ENCODE measurements at regions not wholly inside any gene's neighbourhood (a gene's known extent, or its start where the extent isn't known, plus 50 kb on each side); places are given as distances from the start of the nearest gene placed in this dataset.
A peak's percentile ranks its signal among the peaks of the same experiment; 100 is the strongest.

GRCh38 chr2:18149660-18150246, 271.3 kb downstream of the KCNS3 start:
- Histone ChIP-seq H3K27me3 (no peaks in the 10 kb centered on the region), H3K4me1 (no peaks in the 10 kb centered on the region), H3K36me3 (replicated peaks in 1 of 2; ENCODE audit: insufficient read depth in 1 of 2, low read depth in 2 of 2) (no peaks in the 10 kb centered on the region), H3K27ac (no peak overlapping the region), H3K9me3 (no peaks in the 10 kb centered on the region), H3K4me3 (no peak overlapping the region)
- no peak for DNase-seq
- intact Hi-C loops (cut with DNase I) = loop anchor here (10.0 kb wide), 1 partner anchor 295 kb away; no protein-coding TSS in a partner anchor
- TF ChIP-seq POLR2A (IDR thresholded peaks at IDR 0.05) = no peak
- TF ChIP-seq CTCF (IDR thresholded peaks at IDR 0.05) = peak; percentile 50 to 77 (median 67)
- peak; percentile 45 for ATAC-seq
- 0 to 6% methylated on average over 3 of the region's 3 CpGs for WGBS, 2 donors

GRCh38 chr2:18136881-18137475, 258.5 kb downstream of the KCNS3 start:
- TF ChIP-seq CTCF (IDR thresholded peaks at IDR 0.05) (no peak), POLR2A (IDR thresholded peaks at IDR 0.05) (no peak)
- no peak for DNase-seq
- 13 to 18% methylated on average over 6 of the region's 6 CpGs for WGBS, 2 donors
- Histone ChIP-seq H3K9me3 (no peaks in the 10 kb centered on the region), H3K27ac (no peak overlapping the region), H3K4me3 (no peak overlapping the region), H3K4me1 (no peaks in the 10 kb centered on the region), H3K27me3 (no peaks in the 10 kb centered on the region), H3K36me3 (replicated peaks in 1 of 2; ENCODE audit: insufficient read depth in 1 of 2, low read depth in 2 of 2) (no peaks in the 10 kb centered on the region)
- intact Hi-C loops (cut with DNase I) = no loop called here
- no peak for ATAC-seq

DNA sequence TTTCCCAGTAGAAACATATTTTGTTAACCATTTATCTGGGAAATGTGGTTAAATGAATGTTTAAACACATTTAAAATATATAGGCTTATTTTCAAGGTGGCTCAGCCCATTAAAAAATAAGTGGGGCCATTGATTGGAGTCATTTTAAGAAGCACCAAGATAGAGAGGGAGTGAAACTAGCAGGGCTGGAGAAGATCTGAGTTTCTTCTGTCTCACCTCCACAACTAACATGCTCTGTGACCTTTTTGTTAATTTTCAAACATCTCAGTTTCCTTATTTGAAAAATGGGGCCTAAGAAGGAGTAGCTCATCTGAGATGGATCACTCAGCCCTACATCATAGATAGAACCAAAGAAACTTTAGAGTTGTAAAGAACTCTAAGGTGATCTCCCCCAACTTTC, 254.8 kb downstream of the KCNS3 start:
- Histone ChIP-seq H3K27ac (no peak overlapping the region), H3K27me3 (no peaks in the 10 kb centered on the region), H3K9me3 (no peaks in the 10 kb centered on the region), H3K4me1 (no peaks in the 10 kb centered on the region), H3K36me3 (replicated peaks in 1 of 2; ENCODE audit: insufficient read depth in 1 of 2, low read depth in 2 of 2) (no peaks in the 10 kb centered on the region), H3K4me3 (no peak overlapping the region)
- TF ChIP-seq POLR2A (IDR thresholded peaks at IDR 0.05) = no peak
- no peak for TF ChIP-seq CTCF (IDR thresholded peaks at IDR 0.05)
- ATAC-seq (no peak), DNase-seq (no peak)
- intact Hi-C loops (cut with DNase I) = no loop called here

- DNase-seq (no peak), ATAC-seq (no peak)
- H3K9me3 ChIP-seq = no peaks in the 10 kb centered on the region
- WGBS, 2 donors = 47 to 77% methylated on average over 3 of the region's 3 CpGs
- no peak for TF ChIP-seq CTCF (IDR thresholded peaks at IDR 0.05)
- no peak for TF ChIP-seq POLR2A (IDR thresholded peaks at IDR 0.05)
- no peaks in the 10 kb centered on the region for H3K27me3 ChIP-seq
- no peak overlapping the region for H3K4me3 ChIP-seq
- intact Hi-C loops (cut with DNase I) = no loop called here
- H3K36me3 ChIP-seq (replicated peaks in 1 of 2; ENCODE audit: insufficient read depth in 1 of 2, low read depth in 2 of 2) = no peaks in the 10 kb centered on the region
- H3K4me1 ChIP-seq = no peaks in the 10 kb centered on the region
- no peak overlapping the region for H3K27ac ChIP-seq
These were observed 254.2 kb downstream of the KCNS3 start for GRCh38 chr2:18132697-18133096.

DNA sequence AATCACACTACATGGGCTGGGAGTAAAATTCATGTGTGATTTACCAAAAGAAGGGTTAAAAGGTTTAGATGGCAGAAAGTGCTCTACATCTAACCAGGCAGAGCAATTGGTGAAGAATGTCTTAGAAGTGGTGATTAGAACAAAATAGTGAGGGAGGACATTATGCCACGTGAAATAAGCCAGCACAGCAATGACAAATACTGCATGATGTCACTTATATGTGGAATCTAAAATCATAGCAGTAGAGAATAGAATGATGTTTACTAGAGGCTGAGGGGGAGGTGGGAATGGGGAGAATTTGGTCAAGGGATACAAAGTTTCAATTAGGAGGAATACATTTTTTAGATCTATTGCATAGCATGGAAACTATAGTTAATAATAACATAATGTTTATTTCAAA, 253.3 kb downstream of the KCNS3 start:
- no peak for ATAC-seq
- H3K4me1 ChIP-seq = no peaks in the 10 kb centered on the region
- WGBS, 2 donors = 36% methylated on average over 1 of the region's 1 CpG
- intact Hi-C loops (cut with DNase I) = no loop called here
- no peak overlapping the region for H3K4me3 ChIP-seq
- no peak for DNase-seq
- TF ChIP-seq POLR2A (IDR thresholded peaks at IDR 0.05) = no peak
- TF ChIP-seq CTCF (IDR thresholded peaks at IDR 0.05) = no peak
- H3K36me3 ChIP-seq (replicated peaks in 1 of 2; ENCODE audit: insufficient read depth in 1 of 2, low read depth in 2 of 2) = no peaks in the 10 kb centered on the region
- no peak overlapping the region for H3K27ac ChIP-seq
- H3K9me3 ChIP-seq = no peaks in the 10 kb centered on the region
- no peaks in the 10 kb centered on the region for H3K27me3 ChIP-seq
